HG02623 (cell line): ENCODE measurements at regions not wholly inside any gene's neighbourhood (a gene's known extent, or its start where the extent isn't known, plus 50 kb on each side); places are given as distances from the start of the nearest gene placed in this dataset.

Source experiments
- ATAC-seq: cut with Tn5 transposase; IDR thresholded peaks from one replicate; pipeline ENCODE4 v1.9.1; 2021; ENCODE audit warnings: moderate library complexity; ENCODE audit not compliant: unreplicated experiment

- ATAC-seq = no peak
Observed at GRCh38 chr10:78184851-78185692, 151.4 kb downstream of the RPS24 start.

DNA sequence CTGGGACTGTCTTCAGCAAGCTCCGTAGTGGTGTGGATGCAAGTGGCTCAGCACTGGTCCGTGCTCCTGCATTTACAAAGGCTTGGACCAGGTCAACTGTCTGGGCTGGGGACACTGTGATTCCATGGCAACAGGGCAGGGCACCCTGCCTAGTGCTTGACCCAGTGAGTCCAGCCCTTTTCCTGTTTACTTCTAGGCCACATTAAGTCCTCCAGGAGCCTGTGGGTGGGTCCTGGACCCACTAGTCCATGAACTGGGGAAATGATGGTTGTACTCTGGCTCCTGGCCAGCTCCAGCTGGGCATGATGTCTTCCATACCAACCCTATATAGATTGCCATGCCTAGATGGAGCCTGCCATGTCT is 152.0 kb downstream of the RPS24 start:
- no peak for ATAC-seq

DNA sequence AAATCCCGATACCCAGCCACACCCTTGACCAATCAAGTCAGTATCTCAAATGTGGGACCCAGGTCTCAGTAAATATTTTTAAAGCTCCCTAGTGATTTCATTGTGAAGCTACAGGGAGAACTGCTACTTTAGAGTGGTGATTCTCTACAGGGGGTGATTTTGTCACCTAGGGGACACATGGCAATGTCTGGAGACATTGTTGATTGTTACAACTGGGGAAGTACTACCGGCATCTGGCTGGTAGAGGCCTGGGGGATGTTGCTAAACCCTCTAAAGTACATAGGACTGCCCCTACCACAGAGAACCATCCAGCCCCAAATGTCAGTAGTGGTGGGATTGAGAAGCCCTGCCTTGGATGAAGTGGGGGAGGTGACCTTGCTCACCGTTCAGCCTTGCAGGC is 152.9 kb downstream of the RPS24 start:
- no peak for ATAC-seq

DNA sequence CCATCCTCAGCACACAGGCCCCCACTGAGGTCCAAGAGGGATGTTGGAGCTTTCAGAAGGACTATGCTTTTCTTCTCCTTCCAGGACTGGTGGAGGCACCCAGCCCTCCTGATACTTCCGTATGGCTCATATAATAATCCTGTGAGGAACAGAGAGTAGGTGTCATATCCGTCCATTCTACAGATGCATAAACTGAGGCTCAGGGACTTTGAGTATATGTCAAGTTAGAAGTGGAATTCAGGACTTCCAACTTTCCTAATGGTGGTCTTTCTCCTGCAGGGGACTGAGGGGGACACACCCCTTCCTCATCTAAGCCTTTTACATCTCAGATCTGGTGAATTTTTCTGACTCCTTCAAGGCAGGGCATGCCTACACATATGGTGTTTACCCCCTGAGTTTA is 153.7 kb downstream of the RPS24 start:
- ATAC-seq = no peak

- no peak for ATAC-seq
Observed at GRCh38 chr10:78188446-78188845, 154.8 kb downstream of the RPS24 start.

DNA sequence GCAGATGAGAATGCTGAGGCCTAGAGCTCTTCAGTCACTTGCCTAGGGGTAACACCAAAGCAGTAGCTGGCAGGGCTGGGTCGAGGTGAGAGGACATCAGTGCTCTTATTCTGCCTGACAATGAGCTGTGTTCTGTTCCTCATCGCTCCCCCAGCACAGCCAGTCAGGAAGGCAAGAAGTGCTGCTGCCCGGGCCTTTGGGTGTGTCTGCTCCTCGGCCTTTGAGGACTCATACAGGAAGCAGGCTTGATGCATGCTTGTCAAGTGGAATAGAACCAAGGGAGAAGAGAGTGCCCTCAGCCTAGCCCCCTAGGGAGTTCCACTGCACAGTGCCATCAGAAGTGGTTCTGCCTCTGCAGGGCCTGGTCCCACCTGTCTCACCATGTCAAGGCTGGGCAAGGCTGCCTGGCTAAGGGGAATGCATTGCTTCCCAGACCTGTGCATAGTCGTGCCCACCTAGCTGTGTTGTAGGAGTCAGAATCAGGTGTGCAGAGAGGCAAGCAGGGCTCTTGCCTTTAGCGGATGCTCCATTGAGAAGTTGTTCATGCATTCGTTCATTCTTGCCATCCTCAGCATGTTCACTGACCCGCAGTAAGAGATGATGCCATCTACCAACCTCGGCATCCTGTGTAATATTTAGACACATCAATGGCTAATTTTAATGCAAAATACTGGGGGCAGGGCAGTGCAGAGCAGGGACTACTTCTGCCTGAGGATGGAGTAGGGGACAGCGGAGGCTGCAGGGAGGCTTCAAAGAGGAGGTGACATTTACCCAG is 156.6 kb downstream of the RPS24 start:
- ATAC-seq = no peak

- no peak for ATAC-seq
Observed at GRCh38 chr10:78191301-78191700, 157.6 kb downstream of the RPS24 start.

GRCh38 chr10:78193189-78193588 is 159.5 kb downstream of the RPS24 start:
- ATAC-seq = no peak

DNA sequence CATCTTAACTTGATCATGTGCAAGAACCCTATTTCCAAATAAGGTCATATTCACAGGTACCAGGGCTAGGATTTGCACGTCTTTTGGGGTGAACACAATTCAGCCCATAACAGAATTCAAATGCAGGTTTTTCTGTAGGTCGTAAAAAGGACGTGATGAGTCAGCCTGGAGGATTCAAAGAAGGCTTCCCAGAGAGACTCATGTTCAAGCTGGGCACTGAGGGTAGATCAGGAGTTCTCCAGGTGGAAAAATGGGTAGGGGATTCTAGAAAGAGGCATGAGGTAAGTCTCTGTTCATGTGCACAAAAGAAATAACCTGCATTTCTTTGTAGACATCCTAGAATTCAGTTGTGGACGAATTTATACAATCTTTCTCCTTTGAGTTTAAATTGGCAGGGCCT is 160.4 kb downstream of the RPS24 start:
- no peak for ATAC-seq

DNA sequence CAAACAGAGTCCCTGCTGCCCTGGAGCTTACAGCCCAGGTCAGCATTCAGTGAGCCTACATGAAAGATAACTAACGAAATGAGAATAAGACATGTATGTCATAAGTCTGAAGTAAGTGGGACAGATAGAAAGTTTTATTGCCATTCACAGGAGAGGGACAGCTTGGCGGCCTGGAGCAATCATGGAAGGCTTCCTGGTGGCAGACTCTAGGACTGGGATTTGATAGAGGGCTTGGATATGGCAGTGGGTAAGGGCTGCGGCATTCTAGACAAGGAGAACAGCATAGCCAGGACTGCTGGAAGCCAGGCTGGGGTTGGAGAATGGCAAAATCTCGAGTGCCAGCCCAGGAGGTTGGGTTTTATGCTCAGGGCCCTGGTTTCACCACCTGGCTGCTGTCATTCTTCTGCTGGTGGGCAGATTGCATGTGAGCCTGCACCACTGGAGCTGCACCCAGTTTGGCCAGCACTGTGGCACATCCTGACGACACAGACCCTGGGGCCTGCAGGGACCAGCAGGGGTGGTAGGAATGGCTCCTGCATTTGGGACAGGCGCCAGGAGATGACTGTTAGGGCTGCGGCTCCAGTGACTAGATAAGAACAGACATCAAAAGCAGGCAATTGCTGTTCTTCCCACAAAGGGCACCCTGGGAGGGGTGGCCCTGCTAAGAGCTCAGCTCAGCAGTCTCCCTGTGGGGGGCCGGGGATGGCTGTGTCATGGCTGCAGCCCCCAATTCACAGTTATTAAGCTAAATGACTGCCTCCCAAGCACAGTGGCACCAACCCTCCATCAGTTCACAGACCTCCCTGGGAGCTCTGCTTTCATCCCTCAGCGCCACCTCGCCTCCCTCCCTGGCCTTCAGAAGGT is 161.1 kb downstream of the RPS24 start:
- ATAC-seq = no peak

DNA sequence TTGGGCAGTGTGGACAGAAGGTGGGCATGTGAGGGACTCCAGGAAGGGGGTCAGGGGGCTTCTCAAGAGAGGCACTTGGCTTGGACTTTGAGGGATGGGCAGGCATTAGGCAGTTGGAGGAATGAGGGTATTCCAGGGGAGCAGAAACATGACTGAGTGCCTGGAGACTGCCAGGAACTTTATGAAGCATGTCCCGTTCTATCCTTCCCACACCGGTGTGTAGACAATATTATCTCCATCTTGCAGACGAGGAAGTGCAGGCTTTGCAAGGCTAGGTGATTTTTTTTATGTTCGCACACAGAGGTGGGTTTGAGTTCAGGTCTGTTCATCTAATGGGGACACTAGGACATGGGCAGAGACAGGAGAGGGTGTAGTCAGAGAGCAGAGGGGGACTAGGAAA is 162.7 kb downstream of the RPS24 start:
- ATAC-seq = no peak

DNA sequence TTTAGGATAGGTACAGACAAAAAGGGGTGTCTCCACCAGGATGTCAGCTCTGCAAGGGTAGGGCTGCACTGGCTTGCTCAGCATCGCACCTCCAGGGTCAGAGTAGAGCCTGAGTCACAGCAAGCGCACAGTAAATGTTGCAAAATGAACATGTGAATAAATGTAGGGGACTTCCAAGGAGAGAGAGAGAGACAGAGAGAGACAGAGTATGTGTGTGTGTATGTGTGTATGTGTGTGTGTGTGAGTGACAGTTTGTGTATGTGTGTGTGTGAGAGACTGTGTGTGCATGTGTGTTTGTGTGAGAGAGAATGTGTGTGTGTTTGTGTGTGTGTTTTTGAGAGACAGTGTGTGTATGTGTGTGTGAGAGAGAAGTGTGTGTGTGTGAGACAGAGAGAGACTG is 163.3 kb downstream of the RPS24 start:
- ATAC-seq = no peak

- ATAC-seq = no peak
Observed at GRCh38 chr10:78197628-78198272, 164.1 kb downstream of the RPS24 start.

DNA sequence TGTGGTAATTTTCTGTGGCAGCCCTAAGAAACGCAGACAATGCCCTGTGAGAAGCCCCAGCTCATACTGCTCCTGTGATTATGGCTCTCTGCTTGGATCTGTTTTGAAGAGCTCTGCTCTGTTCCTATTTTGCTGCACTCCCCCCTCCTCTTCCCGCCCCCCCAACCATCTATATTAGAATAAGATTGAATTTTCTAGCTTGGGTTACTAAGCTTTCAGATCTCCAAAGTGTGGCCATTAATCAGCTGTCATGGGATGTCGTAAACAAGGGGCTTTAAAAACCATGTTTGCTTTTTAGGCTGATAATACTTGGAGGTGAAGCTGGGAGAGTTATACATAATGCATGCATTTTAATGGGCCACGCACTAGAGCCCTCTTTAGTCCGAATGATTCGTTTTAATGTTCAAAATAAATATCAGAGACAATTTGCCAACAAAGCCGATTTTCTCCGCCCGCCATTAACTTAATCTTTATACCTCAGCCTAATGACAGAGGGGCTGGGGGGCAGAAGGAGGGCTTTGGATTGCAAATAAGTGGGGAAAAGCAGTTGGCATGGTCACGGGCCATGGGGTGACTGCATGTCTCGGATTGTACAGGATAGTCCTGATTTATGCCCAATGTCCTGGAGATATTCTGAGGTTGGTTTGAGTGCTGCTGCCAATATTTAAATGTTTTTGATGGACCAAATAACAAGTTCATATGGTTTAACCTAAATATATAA is 165.5 kb downstream of the RPS24 start:
- ATAC-seq = no peak

GRCh38 chr10:78199759-78200158 is 166.1 kb downstream of the RPS24 start:
- ATAC-seq = no peak

- ATAC-seq = no peak
Observed at GRCh38 chr10:78200686-78201085, 167.0 kb downstream of the RPS24 start.

DNA sequence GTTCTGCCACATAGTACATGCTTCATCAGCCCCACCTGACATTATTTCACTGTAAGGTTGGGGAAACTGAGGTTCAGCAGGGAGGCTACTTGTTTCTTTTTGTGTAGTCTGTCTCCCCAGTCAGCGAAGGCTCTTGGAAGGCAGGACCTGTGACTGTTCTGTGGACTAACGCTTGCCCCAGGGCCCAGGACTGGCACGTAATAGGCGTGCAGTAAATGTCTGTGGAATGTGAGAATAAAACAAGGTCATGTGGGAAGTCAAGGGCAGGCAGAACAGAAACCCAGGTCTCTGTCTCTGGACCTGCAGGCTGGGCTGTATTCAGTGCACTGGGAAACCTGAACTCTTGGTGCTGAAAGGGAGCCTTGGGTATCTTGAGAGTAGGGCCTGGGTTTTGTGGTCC is 168.7 kb downstream of the RPS24 start:
- no peak for ATAC-seq

DNA sequence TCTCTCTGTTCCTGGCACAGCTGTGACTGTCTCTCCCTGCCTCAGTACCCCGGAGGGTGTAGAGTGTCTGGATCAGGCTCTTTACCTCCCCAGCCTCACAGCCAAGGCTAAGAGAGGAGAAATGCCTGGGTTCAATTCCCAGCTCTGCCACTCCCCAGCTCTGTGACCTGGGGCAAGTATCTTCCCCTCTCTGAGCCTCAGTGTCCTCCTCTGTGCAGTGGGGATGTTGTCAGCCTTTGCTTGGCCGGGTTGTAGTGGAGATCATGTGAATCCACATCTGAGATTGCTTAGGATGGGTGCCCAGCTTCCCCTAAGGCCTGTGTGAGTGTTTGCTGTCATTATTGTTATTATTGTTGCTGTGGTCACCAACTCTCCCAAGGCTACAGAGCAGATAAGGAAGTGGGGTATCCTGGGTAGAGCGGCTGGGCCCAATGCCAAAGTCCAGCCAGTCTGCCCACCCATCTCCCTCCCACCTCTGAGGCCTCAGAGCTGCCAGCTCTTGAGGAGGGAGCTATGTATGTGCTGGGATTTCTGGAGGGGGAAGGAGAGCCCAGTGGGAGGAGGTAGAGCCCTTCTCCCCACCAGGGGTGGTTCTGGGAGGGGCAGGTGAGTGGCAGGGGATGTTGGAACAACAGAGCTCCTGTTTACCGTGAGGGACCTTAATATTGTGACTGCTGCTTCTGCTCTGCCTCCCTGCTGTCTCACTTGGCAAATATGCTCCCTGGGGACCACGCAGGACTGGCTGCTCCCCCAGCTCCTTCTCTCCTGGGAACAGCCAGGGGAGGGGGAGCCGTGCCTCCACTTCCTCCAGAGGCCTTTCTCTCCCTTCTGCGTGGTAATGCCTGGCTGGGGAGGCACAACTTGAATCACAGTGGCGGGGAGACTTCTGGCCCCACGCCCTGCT is 170.5 kb downstream of the RPS24 start:
- no peak for ATAC-seq

DNA sequence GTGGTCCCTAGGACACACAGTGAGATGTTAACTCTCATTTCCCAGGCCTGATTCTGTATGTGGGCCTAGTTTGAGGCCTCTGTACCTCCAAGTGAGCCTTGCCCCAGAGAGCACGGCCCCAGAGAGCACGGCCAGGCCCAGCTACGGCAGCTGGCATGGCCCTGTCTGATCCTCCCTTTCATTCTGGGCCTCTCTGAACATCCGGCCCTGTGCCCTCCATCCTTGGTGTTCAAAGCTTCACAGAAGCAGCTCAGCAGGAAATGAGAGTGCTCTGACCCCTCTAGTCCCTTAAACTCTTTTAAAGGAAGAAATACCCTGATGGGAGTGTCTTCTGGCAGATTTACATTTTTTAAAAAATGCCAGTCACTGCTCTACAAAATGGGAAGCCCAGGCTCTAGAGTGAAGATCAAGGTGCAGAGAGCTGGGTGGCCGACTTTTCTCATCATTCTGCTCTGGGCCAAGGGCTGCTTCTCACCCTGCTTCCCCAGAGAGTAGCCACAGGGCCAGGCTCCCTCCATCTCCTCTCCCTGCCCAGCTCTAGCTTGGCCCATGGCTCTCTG is 171.9 kb downstream of the RPS24 start:
- no peak for ATAC-seq
